GM12878 (cell line): ENCODE measurements at regions not wholly inside any gene's neighbourhood (a gene's known extent, or its start where the extent isn't known, plus 50 kb on each side); places are given as distances from the start of the nearest gene placed in this dataset.

Experiments used
- BRCA1 ChIP-seq: IDR thresholded peaks from 2 replicates; pipeline ENCODE4 v1.6.1; 2011; ENCODE audit warnings: low read depth, low read length, improper control_type of control experiment
- CTCF ChIP-seq, 3 experiments: IDR thresholded peaks in 2 of 3; conservative IDR thresholded peaks in 1 of 3; 2 replicates each; pipeline ENCODE4 v1.5.1; 2011; ENCODE audit warnings: low read depth in 3 of 3, low read length in 3 of 3, mild to moderate bottlenecking in 3 of 3, control low read depth in 2 of 3, moderate library complexity in 2 of 3, inconsistent platforms in 1 of 3, mixed read lengths in 1 of 3; ENCODE audit not compliant: control insufficient read depth in 2 of 3, insufficient read depth in 1 of 3; ENCODE audit errors: extremely low read depth in 1 of 3
- E2F8 ChIP-seq: fragments of 450-650 bp; IDR thresholded peaks from 2 replicates; pipeline ENCODE4 v1.6.1; 2018; ENCODE audit warnings: mild to moderate bottlenecking, low read depth, moderate library complexity; ENCODE audit not compliant: partially characterized antibody
- EGR1 ChIP-seq, 2 experiments: IDR thresholded peaks; 1 replicate in 1 of 2; 2 replicates in 1 of 2; pipeline ENCODE4 v1.6.1; 2011 to 2012; ENCODE audit warnings: low read depth in 2 of 2, low read length in 2 of 2, borderline replicate concordance in 1 of 2, mild to moderate bottlenecking in 1 of 2, moderate library complexity in 1 of 2
- EP300 ChIP-seq, 2 experiments: fragments of 150-350 bp in 1 of 2; IDR thresholded peaks; 2 replicates each; pipeline ENCODE4 v1.6.1; 2011 to 2012; ENCODE audit warnings: low read depth in 2 of 2, low read length in 2 of 2, borderline replicate concordance in 1 of 2, improper control_type of control experiment in 1 of 2, inconsistent platforms in 1 of 2; ENCODE audit not compliant: control insufficient read depth in 1 of 2
- JUND ChIP-seq: IDR thresholded peaks from 2 replicates; pipeline ENCODE4 v1.6.1; 2012; ENCODE audit warnings: low read depth, mild to moderate bottlenecking, low read length, improper control_type of control experiment, moderate library complexity
- KLF5 ChIP-seq: fragments of 450-650 bp; IDR thresholded peaks from 2 replicates; pipeline ENCODE4 v1.6.1; 2014; ENCODE audit warnings: mild to moderate bottlenecking; ENCODE audit not compliant: partially characterized antibody
- NRF1 ChIP-seq: conservative IDR thresholded peaks from 2 replicates; pipeline ENCODE4 v1.6.1; 2011; ENCODE audit warnings: mild to moderate bottlenecking, low read depth, low read length, improper control_type of control experiment
- RAD51 ChIP-seq: fragments of 450-650 bp; IDR thresholded peaks from 2 replicates; pipeline ENCODE4 v1.6.1; 2016; ENCODE audit warnings: moderate library complexity, mild to moderate bottlenecking, inconsistent platforms
- SIX5 ChIP-seq: IDR thresholded peaks from 2 replicates; pipeline ENCODE4 v1.6.1; 2011; ENCODE audit warnings: mild to moderate bottlenecking, low read depth, low read length, moderate library complexity; ENCODE audit not compliant: severe bottlenecking
- SUZ12 ChIP-seq: fragments of 200-600 bp; sonication (generic); IDR thresholded peaks from one replicate; pipeline ENCODE4 v1.6.1; 2018; ENCODE audit warnings: antibody characterized with exemption, mild to moderate bottlenecking; ENCODE audit not compliant: unreplicated experiment
- TF ChIP-seq, protein P1 (sequence below): IDR thresholded peaks from 2 replicates; pipeline ENCODE4 v1.6.1; 2011; ENCODE audit warnings: low read depth, low read length, improper control_type of control experiment, borderline replicate concordance
- TF ChIP-seq, protein P2 (sequence below): IDR thresholded peaks from 2 replicates; pipeline ENCODE4 v1.6.1; 2011; ENCODE audit warnings: low read depth, mild to moderate bottlenecking, low read length, moderate library complexity, borderline replicate concordance; ENCODE audit errors: extremely low read depth

DNA sequence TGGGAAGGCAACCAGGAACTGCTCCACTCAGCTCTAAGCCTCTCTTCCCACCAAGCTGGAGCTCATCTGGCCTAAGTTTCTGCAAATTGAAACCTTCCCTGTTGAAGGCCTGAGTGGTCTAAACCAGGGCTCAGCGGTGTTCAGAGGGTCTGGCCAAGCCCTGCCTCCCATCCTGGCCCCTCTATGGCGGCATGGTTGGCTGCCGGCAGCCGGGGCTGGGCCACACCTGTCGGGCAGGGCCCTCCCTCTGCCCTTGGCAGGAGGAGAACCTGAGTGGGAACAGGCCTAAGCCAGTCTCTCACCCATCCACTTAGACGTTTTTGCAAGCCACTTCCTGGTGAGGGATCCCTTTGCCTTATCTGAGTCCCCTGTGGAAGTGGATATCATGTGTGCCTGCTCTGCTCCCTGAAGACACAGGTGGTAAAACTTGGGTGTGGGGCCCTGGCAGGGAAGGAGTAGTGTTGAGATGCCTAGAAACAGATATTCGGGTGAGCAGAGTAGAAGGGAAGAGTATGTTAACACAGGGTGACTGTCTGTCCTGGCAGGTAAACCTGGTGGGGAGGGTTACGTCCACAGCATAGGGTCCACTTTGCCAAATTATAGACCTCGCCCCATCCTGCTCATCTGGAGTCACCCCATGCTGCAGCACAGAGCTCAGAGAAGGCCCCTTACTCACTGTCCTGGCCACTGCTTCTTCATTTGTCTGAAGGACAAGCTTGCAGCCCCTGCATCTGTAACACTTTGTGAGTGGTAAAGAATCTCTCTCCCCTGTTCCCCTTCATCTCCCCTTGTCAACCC is 63.0 kb upstream of the SIX2 start:
- TF ChIP-seq BRCA1 (no peak), CTCF (IDR thresholded peaks at IDR 0.05 in 2 of 3, conservative IDR thresholded peaks at IDR 0.05 in 1 of 3; ENCODE audit: control insufficient read depth in 2 of 3, extremely low read depth in 1 of 3, insufficient read depth in 1 of 3, low read depth in 3 of 3, low read length in 3 of 3) (no peak), EP300 (IDR thresholded peaks at IDR 0.05; ENCODE audit: borderline replicate concordance in 1 of 2, control insufficient read depth in 1 of 2, low read depth in 2 of 2, low read length in 2 of 2) (no peak), SUZ12 (no peak), SIX5 (no peak), EGR1 (IDR thresholded peaks at IDR 0.05; ENCODE audit: borderline replicate concordance in 1 of 2, low read depth in 2 of 2, low read length in 2 of 2) (no peak), JUND (no peak), RAD51 (no peak), NRF1 (no peak), KLF5 (no peak), E2F8 (no peak)
- TF ChIP-seq, protein P1, sequence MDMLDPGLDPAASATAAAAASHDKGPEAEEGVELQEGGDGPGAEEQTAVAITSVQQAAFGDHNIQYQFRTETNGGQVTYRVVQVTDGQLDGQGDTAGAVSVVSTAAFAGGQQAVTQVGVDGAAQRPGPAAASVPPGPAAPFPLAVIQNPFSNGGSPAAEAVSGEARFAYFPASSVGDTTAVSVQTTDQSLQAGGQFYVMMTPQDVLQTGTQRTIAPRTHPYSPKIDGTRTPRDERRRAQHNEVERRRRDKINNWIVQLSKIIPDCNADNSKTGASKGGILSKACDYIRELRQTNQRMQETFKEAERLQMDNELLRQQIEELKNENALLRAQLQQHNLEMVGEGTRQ: no peak
- TF ChIP-seq, protein P2, sequence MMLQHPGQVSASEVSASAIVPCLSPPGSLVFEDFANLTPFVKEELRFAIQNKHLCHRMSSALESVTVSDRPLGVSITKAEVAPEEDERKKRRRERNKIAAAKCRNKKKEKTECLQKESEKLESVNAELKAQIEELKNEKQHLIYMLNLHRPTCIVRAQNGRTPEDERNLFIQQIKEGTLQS: no peak
